HG03354 (cell line): ENCODE measurements at regions not wholly inside any gene's neighbourhood (a gene's known extent, or its start where the extent isn't known, plus 50 kb on each side); places are given as distances from the start of the nearest gene placed in this dataset.

ENCODE experiments used
- ATAC-seq: cut with Tn5 transposase; IDR thresholded peaks from one replicate; pipeline ENCODE4 v1.9.1; 2021; ENCODE audit warnings: mild to moderate bottlenecking; ENCODE audit not compliant: unreplicated experiment, poor library complexity, severe bottlenecking

GRCh38 chr2:12338946-12339697 is 377.6 kb upstream of the TRIB2 start:
- ATAC-seq, result no peak

DNA sequence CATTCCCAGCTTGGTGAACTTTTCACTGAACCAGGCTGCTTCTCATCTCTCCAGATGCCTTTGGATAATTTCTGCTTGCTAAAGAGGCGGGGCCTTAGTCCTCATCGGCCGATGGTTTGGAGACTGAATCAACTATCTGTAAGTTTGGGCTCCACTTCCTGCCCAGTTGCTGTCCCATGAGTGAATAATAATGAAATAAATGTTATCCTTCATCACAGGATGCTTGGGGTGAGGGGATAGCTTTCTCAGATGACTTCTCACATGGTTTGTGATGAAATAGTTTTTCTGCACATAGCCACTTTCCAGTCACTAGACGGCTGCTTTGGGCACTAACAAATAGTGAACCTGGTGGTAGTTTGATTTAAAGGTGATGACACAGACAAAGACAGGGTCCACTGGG is 376.6 kb upstream of the TRIB2 start:
- no peak for ATAC-seq

- no peak for ATAC-seq
Measured at GRCh38 chr2:12341215-12341614, 375.5 kb upstream of the TRIB2 start.

DNA sequence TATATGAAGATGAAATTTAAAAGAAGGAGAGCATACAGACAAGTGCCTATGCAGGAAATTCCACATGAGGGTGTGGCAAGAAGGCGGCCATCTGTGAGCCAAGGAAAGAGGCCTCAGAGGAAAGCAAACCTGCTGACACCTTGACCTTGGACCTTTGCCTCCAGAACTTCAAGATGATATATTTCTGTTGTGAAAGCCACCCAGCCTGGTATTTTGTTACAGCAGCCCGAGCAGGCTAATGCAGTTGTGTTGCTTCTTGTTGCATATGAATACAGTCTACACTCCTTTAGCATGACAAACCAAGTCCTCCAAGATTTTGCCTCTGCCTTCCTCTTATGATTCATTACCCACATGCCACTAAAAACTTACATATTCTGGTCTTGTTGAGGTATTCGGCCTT is 374.8 kb upstream of the TRIB2 start:
- ATAC-seq, result no peak

GRCh38 chr2:12343141-12343540 is 373.6 kb upstream of the TRIB2 start:
- no peak for ATAC-seq

DNA sequence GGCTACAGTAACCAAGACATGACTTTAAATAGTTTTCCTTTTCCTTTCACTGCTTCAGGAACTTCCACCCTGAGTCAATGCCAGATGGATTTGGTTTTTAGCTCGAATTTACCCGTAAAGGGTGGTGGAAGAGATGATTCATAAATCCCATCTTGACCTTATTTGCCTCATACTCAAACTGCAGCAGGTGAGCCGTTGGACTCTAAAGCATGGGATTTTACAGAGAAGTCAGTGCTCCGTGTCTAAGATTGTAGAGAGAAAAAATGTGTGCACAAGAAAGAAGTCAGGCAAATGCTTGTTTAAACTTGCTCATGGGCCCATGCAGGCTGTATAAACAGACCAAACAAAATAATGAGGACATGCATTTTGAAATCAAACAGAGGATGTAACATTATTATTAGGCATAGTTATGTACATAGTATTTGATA is 369.7 kb upstream of the TRIB2 start:
- no peak for ATAC-seq

- no peak for ATAC-seq
Measured at GRCh38 chr2:12348216-12348615, 368.5 kb upstream of the TRIB2 start.

GRCh38 chr2:12350821-12351220 is 365.9 kb upstream of the TRIB2 start:
- ATAC-seq, result no peak

DNA sequence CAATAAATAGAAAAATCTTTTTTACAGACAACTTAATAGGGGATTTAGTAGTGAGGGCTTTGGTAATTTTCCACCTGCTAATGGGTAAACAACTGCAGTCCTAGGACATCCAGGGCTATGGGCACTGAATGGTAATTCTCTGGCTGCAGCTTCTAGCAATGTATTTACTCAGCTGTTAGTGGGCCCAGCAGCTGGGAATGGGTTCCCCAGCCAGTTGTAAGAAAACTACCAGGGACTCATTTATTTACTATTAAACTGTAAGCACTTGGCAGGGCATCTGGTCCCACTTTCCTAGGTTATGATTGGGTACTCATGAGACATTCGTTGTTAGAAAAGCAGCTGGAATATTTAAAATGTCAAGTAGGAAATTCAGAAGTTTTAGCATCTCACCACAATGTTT is 363.8 kb upstream of the TRIB2 start:
- ATAC-seq, result no peak

DNA sequence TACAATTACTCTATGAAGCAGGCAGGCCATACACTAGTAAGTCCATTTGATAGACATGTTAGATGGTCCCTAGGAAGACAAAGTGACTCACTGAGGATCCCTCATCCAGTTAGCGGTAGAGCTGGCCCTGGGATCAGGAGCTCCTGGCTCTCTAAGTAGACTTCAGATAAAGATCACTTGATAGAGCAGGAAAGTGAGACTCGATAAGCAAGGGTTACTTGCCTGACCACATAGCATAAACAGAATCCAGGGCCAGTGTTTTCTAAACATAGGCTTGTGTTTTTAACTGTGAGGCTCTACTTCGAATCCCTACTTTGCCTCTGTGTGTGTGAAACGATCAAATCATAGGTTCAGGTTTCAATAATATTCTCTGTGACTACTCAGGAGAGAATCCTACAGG is 355.2 kb upstream of the TRIB2 start:
- no peak for ATAC-seq

DNA sequence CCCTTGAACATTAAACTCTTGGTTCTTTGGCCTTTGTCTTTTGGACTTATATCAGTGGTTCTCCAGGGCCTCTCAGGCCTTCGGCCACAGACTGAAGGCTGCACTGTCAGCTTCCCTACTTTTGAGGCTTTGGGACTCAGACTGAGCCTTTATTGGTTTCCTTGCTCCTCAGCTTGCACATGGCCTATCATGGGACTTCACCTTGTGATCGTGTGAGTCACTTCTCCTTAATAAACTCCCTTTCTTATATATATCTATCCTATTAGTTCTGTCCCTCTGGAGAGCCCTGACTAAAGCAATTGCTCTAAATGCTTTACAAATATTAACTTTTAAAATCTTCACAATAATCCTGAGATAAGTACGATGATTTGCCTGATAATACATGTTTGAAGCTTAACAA is 353.6 kb upstream of the TRIB2 start:
- no peak for ATAC-seq

DNA sequence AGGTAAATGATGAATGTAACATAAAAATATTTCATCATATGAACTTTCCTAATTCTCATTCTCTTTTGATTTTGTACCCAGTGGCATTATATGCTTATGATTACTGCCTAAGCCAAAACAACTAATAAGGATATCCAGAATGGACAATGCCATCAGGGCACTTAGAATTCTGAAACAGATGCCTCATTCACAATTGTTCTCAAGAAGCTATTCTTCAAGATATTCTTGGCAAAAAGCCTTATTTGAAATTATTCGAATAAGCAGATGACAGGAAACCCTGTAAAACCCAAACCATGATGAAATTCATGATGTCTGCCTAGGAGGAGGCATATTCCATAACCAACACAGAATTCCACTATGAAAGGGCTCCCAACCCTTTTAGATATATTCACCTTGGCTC is 353.2 kb upstream of the TRIB2 start:
- ATAC-seq, result no peak

- no peak for ATAC-seq
Measured at GRCh38 chr2:12369566-12369965, 347.2 kb upstream of the TRIB2 start.

GRCh38 chr2:12376025-12376424 is 340.7 kb upstream of the TRIB2 start:
- no peak for ATAC-seq

DNA sequence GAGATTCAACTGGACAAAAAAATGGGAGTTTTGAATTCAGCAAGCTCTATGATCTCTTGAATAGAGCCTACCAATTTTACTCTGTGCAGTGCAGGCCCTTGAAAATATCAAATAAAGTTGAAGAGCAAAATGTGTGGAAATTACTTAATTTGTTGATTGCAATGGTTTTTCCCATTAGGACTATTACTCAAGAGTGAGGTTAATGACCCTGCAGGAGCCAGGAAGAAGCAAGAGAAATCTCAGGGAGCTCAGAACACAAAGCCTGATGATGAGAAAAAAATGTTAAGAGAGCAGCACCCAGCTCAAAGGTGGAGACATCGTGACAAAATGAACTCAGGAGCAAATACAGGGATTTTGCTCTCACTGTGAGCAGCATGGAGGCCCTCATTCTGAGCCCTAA is 337.6 kb upstream of the TRIB2 start:
- no peak for ATAC-seq

DNA sequence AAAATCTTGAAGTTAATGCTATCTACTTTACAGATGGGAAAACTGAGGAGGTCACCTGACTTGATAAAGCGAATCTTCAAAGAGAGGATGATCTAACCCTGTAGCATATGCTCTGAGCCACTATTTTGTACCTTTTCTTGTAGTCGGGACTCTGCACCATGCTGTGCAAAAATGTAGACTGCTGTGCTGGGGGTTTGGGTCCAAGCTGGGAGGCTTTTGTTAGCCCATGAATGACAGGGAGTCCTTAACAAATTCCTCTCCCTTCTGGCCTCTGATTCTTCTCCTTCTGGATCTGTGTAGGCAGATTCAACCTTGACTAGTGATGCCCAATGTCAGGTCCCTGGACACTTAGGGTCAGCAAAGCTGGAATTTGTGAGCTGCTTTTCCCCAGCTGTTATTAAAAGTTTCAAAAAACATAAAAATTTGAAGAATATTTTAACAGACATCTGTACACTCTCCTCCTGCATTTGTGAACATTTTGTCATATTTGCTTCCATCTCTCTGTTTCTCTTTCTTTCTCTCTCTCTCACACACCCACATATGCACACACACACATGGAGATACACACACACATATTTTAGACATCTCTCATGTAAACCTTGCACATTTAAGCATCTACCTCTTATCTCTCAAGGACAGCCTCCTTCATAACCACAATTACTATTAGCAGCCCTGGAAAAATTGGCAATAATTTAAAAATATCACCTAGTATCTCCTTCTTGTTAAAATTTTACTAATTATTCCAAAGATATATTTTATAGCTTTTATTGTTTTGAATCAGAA is 335.0 kb upstream of the TRIB2 start:
- no peak for ATAC-seq

GRCh38 chr2:12382366-12382765 is 334.4 kb upstream of the TRIB2 start:
- no peak for ATAC-seq

- no peak for ATAC-seq
Measured at GRCh38 chr2:12389344-12390045, 327.2 kb upstream of the TRIB2 start.

GRCh38 chr2:12391116-12391515 is 325.6 kb upstream of the TRIB2 start:
- no peak for ATAC-seq

GRCh38 chr2:12396699-12397098 is 320.0 kb upstream of the TRIB2 start:
- no peak for ATAC-seq

DNA sequence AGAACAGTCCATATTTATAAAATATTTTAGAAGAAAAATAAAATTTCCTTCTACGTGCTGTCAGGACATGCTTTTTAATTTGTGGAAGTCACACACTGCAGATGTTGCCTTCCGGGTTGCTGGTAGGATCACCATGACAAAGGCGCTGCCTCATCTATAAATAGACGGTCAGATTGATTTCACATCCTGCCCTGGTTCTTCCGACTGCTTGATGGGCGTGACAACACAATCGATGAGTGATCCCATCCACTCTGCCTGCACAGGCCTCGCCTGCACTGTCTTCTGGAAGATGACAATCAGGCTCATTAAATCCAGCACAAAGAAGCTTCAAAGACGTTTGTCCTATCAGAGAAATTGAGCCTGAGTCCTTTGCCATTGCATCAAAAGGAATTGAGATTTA is 318.9 kb upstream of the TRIB2 start:
- ATAC-seq, result peak; percentile 74
